GM12878 (cell line): ENCODE measurements at regions not wholly inside any gene's neighbourhood (a gene's known extent, or its start where the extent isn't known, plus 50 kb on each side); places are given as distances from the start of the nearest gene placed in this dataset.

Experiments used
- ATAC-seq: fragments of 200-7000 bp; cut with Tn5 transposase; 3 replicates; pipeline ENCODE4 v1.9.1; 2020; ENCODE audit warnings: mild to moderate bottlenecking, moderate library complexity
- BruUV-seq: library from RNA; stranded (reverse); fragments of 400-500 nt; replicated peaks from 2 replicates; lab custom pipeline; 2021; lab: Mats Ljungman, UMichigan
- CTCF ChIA-PET: fragments of 300-600 bp; sonication (Branson Sonifier 250); formaldehyde crosslinking; extraction: SDS; loops from one replicate; lab custom pipeline; 2021; ENCODE audit warnings: inconsistent platforms; lab: Yijun Ruan, JAX
- POLR2A ChIA-PET: fragments of 350-600 bp; formaldehyde crosslinking; extraction: SDS; loops from one replicate; lab custom pipeline; 2021; ENCODE audit warnings: inconsistent platforms; lab: Charles Lee
- RAD21 ChIA-PET: fragments of 300-600 bp; sonication (Branson Sonifier 250); formaldehyde crosslinking; loops from one replicate; lab custom pipeline; 2023; ENCODE audit warnings: antibody characterized with exemption; ENCODE audit not compliant: unreplicated experiment; lab: Charles Lee
- SMC1A ChIA-PET: fragments of 300-600 bp; sonication (Branson Sonifier 250); formaldehyde crosslinking; loops from one replicate; lab custom pipeline; 2023; ENCODE audit not compliant: unreplicated experiment, uncharacterized antibody; lab: Charles Lee
- DNase-seq: peaks from one replicate; pipeline ENCODE4 v3.0.0-alpha.2; 2011; ENCODE audit warnings: low read depth, low spot score
- FAIRE-seq: peaks from 3 replicates; lab custom pipeline; 2011; peaks lifted over from hg19 to GRCh38; lab: Jason Lieb, UNC
- H2AFZ ChIP-seq: 2 replicates; pipeline ENCODE4 v1.6.0; 2011; ENCODE audit warnings: low read depth, low read length, control low read depth; ENCODE audit not compliant: control insufficient read depth
- H3K27ac ChIP-seq: 2 replicates; pipeline ENCODE4 v1.5.1; 2011; ENCODE audit warnings: control low read depth; ENCODE audit not compliant: control insufficient read depth, insufficient read depth
- H3K27me3 ChIP-seq, 2 experiments: replicated peaks in 1 of 2; 2 replicates each; pipeline versions ENCODE4 v1.6.0 to v1.6.1; 2011; ENCODE audit warnings: low read length in 1 of 2; ENCODE audit not compliant: control insufficient read depth in 2 of 2, insufficient read depth in 2 of 2
- H3K36me3 ChIP-seq, 2 experiments: 2 replicates each; pipeline ENCODE4 v1.5.1; 2011; ENCODE audit warnings: low read length in 1 of 2; ENCODE audit not compliant: control insufficient read depth in 2 of 2, insufficient read depth in 2 of 2
- H3K4me1 ChIP-seq: 2 replicates; pipeline ENCODE4 v1.6.1; 2011; ENCODE audit warnings: mild to moderate bottlenecking, low read length, moderate library complexity, mixed read lengths; ENCODE audit not compliant: control insufficient read depth, insufficient read depth
- H3K4me2 ChIP-seq: 2 replicates; pipeline ENCODE4 v1.6.0; 2011; ENCODE audit warnings: control low read depth; ENCODE audit not compliant: control insufficient read depth, insufficient read depth
- H3K4me3 ChIP-seq: fragments of 200-600 bp; sonication (generic); 2 replicates; pipeline ENCODE4 v1.5.1; 2016
- H3K79me2 ChIP-seq: 2 replicates; pipeline ENCODE4 v1.6.0; 2011; ENCODE audit warnings: low read length; ENCODE audit not compliant: control insufficient read depth, insufficient read depth
- H3K9ac ChIP-seq: 2 replicates; pipeline ENCODE4 v1.8.0; 2011; ENCODE audit warnings: low read length, control low read depth, mixed read lengths; ENCODE audit not compliant: control insufficient read depth, insufficient read depth
- H3K9me3 ChIP-seq: replicated peaks from 3 replicates; pipeline ENCODE4 v1.5.1; 2011; ENCODE audit warnings: mild to moderate bottlenecking, low read length; ENCODE audit not compliant: control insufficient read depth, insufficient read depth
- H4K20me1 ChIP-seq: 2 replicates; pipeline ENCODE4 v1.6.0; 2011; ENCODE audit not compliant: control insufficient read depth, insufficient read depth
- BCL11A ChIP-seq: IDR thresholded peaks from 2 replicates; pipeline ENCODE4 v1.6.1; 2011; ENCODE audit warnings: low read depth, low read length
- FOXM1 ChIP-seq: IDR thresholded peaks from 2 replicates; pipeline ENCODE4 v1.6.1; 2012; ENCODE audit warnings: low read depth, mild to moderate bottlenecking, inconsistent platforms, low read length, moderate library complexity
- HDGF ChIP-seq: fragments of 450-650 bp; IDR thresholded peaks from 2 replicates; pipeline ENCODE4 v1.6.1; 2016; ENCODE audit warnings: antibody characterized with exemption
- IRF3 ChIP-seq: fragments of 450-650 bp; IDR thresholded peaks from 2 replicates; pipeline ENCODE4 v1.6.1; 2014; ENCODE audit warnings: mild to moderate bottlenecking
- SIN3A ChIP-seq: IDR thresholded peaks from 2 replicates; pipeline ENCODE4 v1.6.1; 2012; ENCODE audit warnings: low read depth, low read length, improper control_type of control experiment
- SMC3 ChIP-seq: IDR thresholded peaks from 2 replicates; pipeline ENCODE4 v1.6.1; 2011; ENCODE audit warnings: low read length, improper control_type of control experiment, borderline replicate concordance
- SPI1 ChIP-seq: IDR thresholded peaks from 2 replicates; pipeline ENCODE4 v1.6.1; 2011; ENCODE audit warnings: low read depth, mild to moderate bottlenecking, low read length, moderate library complexity, borderline replicate concordance; ENCODE audit not compliant: insufficient read depth
- WRNIP1 ChIP-seq: IDR thresholded peaks from 2 replicates; pipeline ENCODE4 v1.6.1; 2011; ENCODE audit warnings: low read depth, low read length, improper control_type of control experiment, borderline replicate concordance
- ZNF384 ChIP-seq: IDR thresholded peaks from 2 replicates; pipeline ENCODE4 v1.6.1; 2012; ENCODE audit warnings: low read depth, mild to moderate bottlenecking, low read length, improper control_type of control experiment, borderline replicate concordance
- WGBS: methylation state at CpG from one replicate; pipeline ENCODE4 v1.1.6; 2016; ENCODE audit warnings: low lambda C conversion rate; ENCODE audit not compliant: insufficient replicate concordance, insufficient coverage; ENCODE audit errors: missing lambda C conversion rate; 5-methylcytosine and 5-hydroxymethylcytosine counted together
- in situ Hi-C: fragments of 300-500 bp; cut with MboI; formaldehyde crosslinking; loops from 9 replicates; pipeline ENCODE4 v1.14.3; 2018; ENCODE audit warnings: mixed read lengths
- intact Hi-C: fragments of 100-400 bp; cut with micrococcal nuclease; formaldehyde crosslinking; loops from one replicate; pipeline ENCODE4 v1.14.2; 2022; ENCODE audit not compliant: unreplicated experiment
- TF ChIP-seq, protein P1 (sequence below): fragments of 450-650 bp; IDR thresholded peaks from 2 replicates; pipeline ENCODE4 v1.6.1; 2017; ENCODE audit warnings: mild to moderate bottlenecking, moderate library complexity

DNA sequence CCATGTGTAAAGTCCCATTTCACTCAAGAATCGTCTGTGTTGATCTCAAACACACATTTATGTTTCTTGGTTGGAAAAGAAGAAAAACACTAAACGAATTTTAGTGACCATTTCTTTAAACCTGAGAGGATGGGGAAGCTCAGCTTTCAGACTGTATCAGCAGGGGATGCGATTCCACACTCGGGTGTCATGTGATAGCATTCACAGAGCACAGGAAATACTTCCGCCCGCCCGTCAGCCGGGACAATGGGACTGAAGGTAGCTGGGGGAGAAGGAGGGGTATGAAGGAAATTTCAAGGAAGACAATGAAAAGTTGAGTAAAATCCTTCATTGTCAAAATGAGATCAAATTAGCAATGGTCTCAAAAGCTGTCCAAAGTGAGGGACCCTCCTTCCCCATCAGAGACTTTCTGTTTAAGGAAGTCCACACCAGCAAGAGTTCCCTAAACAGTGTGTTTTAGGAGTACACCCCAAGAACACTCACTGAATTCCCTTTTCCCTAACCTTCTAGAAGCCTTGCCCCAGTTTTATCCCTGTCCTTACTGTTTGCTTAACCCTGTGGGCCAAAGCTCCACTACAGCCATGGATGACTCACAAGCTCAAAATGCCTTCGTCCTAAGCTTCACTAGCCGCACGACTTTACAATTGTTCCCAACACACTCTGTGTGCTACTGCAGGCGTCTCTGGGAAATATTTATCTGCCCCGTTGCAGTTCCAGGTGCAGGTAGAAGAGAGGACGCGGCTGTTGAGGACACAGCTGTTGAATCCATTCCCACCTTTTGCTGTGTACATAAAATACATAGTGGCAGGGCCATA lies 51.4 kb upstream of the SIM2 start:
- ChIA-PET CTCF (interaction anchor here (1.1 kb wide), 1 partner anchor 224 kb away, joined by 3 read pairs; no protein-coding TSS in a partner anchor), SMC1A (no interaction called here), RAD21 (no interaction called here), POLR2A (interaction anchor here (0.5 kb wide), 1 partner anchor 91 kb away, joined by 3 read pairs; no protein-coding TSS in a partner anchor)
- Histone ChIP-seq H3K79me2 (no peaks in the 10 kb centered on the region), H2AFZ (no peak overlapping the region), H3K4me1 (no peaks in the 10 kb centered on the region), H3K4me3 (no peak overlapping the region), H4K20me1 (no peaks in the 10 kb centered on the region), H3K4me2 (no peak overlapping the region), H3K9ac (no peak overlapping the region), H3K27ac (no peak overlapping the region), H3K36me3 (no peaks in the 10 kb centered on the region), H3K9me3 (no peaks in the 10 kb centered on the region), H3K27me3 (no peaks in the 10 kb centered on the region; a peak in 1 of 4 replicates)
- ATAC-seq (no peak), DNase-seq (no peak), FAIRE-seq (no peak)
- in situ Hi-C loops (no loop called here), intact Hi-C loops (no loop called here)
- BruUV-seq = no TSS peak
- no peak for TF ChIP-seq WRNIP1
- TF ChIP-seq FOXM1 = no peak
- no peak for TF ChIP-seq SMC3
- TF ChIP-seq SPI1 = no peak
- TF ChIP-seq, protein P1, sequence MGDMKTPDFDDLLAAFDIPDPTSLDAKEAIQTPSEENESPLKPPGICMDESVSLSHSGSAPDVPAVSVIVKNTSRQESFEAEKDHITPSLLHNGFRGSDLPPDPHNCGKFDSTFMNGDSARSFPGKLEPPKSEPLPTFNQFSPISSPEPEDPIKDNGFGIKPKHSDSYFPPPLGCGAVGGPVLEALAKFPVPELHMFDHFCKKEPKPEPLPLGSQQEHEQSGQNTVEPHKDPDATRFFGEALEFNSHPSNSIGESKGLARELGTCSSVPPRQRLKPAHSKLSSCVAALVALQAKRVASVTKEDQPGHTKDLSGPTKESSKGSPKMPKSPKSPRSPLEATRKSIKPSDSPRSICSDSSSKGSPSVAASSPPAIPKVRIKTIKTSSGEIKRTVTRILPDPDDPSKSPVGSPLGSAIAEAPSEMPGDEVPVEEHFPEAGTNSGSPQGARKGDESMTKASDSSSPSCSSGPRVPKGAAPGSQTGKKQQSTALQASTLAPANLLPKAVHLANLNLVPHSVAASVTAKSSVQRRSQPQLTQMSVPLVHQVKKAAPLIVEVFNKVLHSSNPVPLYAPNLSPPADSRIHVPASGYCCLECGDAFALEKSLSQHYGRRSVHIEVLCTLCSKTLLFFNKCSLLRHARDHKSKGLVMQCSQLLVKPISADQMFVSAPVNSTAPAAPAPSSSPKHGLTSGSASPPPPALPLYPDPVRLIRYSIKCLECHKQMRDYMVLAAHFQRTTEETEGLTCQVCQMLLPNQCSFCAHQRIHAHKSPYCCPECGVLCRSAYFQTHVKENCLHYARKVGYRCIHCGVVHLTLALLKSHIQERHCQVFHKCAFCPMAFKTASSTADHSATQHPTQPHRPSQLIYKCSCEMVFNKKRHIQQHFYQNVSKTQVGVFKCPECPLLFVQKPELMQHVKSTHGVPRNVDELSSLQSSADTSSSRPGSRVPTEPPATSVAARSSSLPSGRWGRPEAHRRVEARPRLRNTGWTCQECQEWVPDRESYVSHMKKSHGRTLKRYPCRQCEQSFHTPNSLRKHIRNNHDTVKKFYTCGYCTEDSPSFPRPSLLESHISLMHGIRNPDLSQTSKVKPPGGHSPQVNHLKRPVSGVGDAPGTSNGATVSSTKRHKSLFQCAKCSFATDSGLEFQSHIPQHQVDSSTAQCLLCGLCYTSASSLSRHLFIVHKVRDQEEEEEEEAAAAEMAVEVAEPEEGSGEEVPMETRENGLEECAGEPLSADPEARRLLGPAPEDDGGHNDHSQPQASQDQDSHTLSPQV = no peak
- TF ChIP-seq SIN3A = no peak
- TF ChIP-seq ZNF384 = no peak
- TF ChIP-seq BCL11A = no peak
- no peak for TF ChIP-seq HDGF
- no peak for TF ChIP-seq IRF3
- TF ChIP-seq, all 136 proteins: peak for 0
- 50% methylated on average over 15 of the region's 15 CpGs for WGBS
